Activated naive CD4-positive, alpha-beta T cell treated with anti-CD3 and anti-CD28 coated beads, Interleukin-2, amount 50 U/mL, for 24 hours (primary cell): ENCODE measurements at regions not wholly inside any gene's neighbourhood (a gene's known extent, or its start where the extent isn't known, plus 50 kb on each side); places are given as distances from the start of the nearest gene placed in this dataset.

Source experiments
- H3K27ac Mint-ChIP-seq: one replicate; pipeline ENCODE4 v1.8.0; 2021; ENCODE audit warnings: mild to moderate bottlenecking, mixed read lengths
- H3K27me3 Mint-ChIP-seq: one replicate; pipeline ENCODE4 v1.8.0; 2021; ENCODE audit warnings: mixed read lengths
- H3K36me3 Mint-ChIP-seq: one replicate; pipeline ENCODE4 v1.8.0; 2021; ENCODE audit warnings: mixed read lengths
- H3K4me1 Mint-ChIP-seq: one replicate; pipeline ENCODE4 v1.8.0; 2021; ENCODE audit warnings: mixed read lengths
- H3K4me3 Mint-ChIP-seq: one replicate; pipeline ENCODE4 v1.8.0; 2021; ENCODE audit warnings: mild to moderate bottlenecking, mixed read lengths
- H3K9me3 Mint-ChIP-seq: one replicate; pipeline ENCODE4 v1.8.0; 2021; ENCODE audit warnings: mixed read lengths

DNA sequence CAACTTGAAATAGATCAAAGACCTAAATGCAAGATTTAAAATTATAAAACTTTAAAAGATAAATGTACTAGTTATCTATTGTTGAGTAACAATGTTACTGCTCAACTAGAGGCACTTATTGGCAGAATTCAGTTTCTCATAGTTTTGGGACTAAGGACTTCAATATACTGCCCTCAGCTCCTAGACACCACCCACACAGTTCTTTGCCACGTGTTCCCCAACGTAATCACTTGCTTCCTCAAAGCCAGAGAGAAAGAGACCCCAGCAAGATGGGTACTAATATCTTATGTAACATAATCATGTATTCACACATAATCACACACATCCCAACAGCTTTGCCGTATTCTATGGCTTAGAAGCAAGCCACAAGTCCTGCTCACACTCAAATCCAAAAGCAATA, 50.3 kb upstream of the SLC22A16 start:
- no peaks in the 10 kb centered on the region for H3K4me1 Mint-ChIP-seq
- no peak overlapping the region for H3K4me3 Mint-ChIP-seq
- no peaks in the 10 kb centered on the region for H3K9me3 Mint-ChIP-seq
- no peaks in the 10 kb centered on the region for H3K36me3 Mint-ChIP-seq
- H3K27me3 Mint-ChIP-seq, result peaks cover 6% of the 10 kb centered on the region
- H3K27ac Mint-ChIP-seq, result no peak overlapping the region
